HUES48 (cell line): ENCODE measurements at regions not wholly inside any gene's neighbourhood (a gene's known extent, or its start where the extent isn't known, plus 50 kb on each side); places are given as distances from the start of the nearest gene placed in this dataset.

Experiments
- H3K27ac ChIP-seq: one replicate; pipeline ENCODE4 v1.7.0; 2013; ENCODE audit warnings: low read depth, low read length, inconsistent platforms
- H3K27me3 ChIP-seq: 2 replicates; pipeline ENCODE4 v1.6.1; 2013; ENCODE audit warnings: mild to moderate bottlenecking, low read length; ENCODE audit not compliant: control insufficient read depth, insufficient read depth
- H3K36me3 ChIP-seq: 2 replicates; pipeline ENCODE4 v1.6.1; 2013; ENCODE audit warnings: low read length; ENCODE audit not compliant: control insufficient read depth, insufficient read depth
- H3K4me1 ChIP-seq: 2 replicates; pipeline ENCODE4 v1.6.1; 2013; ENCODE audit warnings: mild to moderate bottlenecking, low read length; ENCODE audit not compliant: control insufficient read depth, insufficient read depth
- H3K4me3 ChIP-seq: 2 replicates; pipeline ENCODE4 v1.5.1; 2013; ENCODE audit warnings: mild to moderate bottlenecking, low read depth, low read length
- H3K9ac ChIP-seq: 2 replicates; pipeline ENCODE4 v1.6.1; 2013; ENCODE audit warnings: mild to moderate bottlenecking, low read depth, low read length, moderate library complexity
- H3K9me3 ChIP-seq: 2 replicates; pipeline ENCODE4 v1.6.1; 2013; ENCODE audit warnings: low read length; ENCODE audit not compliant: control insufficient read depth, insufficient read depth

DNA sequence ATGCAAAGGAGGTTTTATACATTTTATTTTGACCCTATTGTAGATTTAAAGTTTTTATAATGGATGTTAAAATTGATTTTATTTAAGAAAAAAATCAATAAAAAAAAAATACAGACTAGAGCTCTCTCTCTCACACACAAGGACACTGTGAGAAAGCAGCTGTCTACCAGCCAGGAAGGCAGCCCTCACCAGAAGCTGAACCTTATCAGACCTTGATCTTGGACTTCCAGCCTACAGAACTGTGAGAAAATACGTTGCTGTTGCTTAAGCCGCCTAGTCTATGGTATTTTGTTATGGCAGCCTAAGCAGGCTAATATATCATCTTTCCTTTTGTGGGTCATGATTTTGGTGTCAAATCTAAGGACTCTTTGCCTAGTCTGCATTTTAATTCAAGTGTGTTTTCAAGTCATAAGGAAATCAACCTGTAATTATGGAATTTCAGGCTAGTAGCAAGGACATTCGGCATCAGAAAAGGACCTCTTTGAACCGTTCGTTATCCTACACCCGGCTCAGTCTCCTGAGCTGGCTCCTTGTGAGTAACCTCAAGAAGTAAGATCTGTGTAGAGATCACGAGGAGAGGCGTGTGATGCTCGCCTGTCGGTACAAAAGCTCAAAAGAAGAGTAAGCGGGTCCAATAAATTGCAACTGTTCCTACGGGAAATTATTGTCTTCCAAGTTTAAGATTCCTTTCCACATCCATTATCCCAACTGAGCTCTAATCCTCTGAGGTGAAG is 98.2 kb downstream of the PDCL3 start:
- Histone ChIP-seq H3K9ac (no peak overlapping the region), H3K4me1 (no peaks in the 10 kb centered on the region), H3K4me3 (no peak overlapping the region), H3K27me3 (no peaks in the 10 kb centered on the region), H3K36me3 (no peaks in the 10 kb centered on the region), H3K27ac (no peak overlapping the region), H3K9me3 (no peaks in the 10 kb centered on the region)

DNA sequence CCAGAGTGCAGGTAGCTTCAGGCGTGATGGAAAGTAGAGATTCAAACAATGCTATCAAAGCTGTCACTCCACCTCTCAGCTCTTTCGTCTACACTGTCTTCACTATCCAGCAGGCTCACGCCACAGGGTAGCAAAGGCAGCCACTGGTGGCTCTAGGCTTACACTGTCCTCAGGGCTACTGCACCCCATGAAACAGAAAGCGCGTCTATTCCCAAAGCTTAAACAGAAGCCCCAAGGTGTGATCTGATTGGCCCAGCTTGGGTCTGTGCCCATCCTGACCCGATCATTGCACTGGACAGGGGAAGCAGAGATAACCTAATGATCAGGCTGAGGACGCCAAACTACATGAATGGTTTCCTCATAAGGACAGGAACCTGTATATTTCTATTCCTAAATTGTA is 100.1 kb downstream of the PDCL3 start:
- Histone ChIP-seq H3K27ac (no peak overlapping the region), H3K9ac (no peak overlapping the region), H3K9me3 (no peaks in the 10 kb centered on the region), H3K4me3 (no peak overlapping the region), H3K27me3 (no peaks in the 10 kb centered on the region), H3K4me1 (no peaks in the 10 kb centered on the region), H3K36me3 (no peaks in the 10 kb centered on the region)

DNA sequence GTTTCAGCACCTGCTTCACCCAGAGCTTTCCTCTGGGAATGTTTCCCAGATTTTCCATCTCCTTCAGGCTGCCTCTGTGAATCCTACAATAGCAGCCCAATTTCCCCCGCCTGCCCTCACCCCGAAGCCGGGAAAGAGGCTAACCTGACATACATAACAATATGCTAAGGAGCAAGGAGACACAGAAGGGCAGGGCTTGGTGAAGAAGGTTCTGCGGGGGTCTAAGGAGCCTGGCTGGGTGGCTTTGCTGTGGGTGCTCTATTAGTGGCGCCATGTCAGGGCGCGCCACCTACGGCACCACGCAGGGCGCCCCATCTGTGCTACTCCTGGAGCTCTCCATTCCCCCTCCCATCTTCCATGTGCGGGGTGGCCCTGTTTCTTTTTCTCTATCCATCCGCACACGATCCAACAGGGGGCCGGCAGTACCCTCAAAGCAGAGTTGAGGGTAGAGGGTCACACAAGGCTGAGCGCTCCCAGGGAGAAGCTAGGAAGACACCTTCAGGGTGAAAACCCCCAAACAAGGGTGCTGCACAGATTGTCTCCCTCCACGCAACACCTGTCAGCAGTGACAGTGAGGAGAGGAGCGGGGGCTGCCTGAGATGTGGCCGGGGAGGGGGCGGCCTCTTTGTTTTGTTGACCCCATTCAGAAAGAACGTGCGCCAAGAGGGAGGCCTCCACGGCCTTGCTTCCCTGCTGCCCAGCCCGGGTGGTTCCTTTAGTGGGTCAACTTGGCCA is 101.4 kb downstream of the PDCL3 start:
- Histone ChIP-seq H3K4me1 (no peaks in the 10 kb centered on the region), H3K27me3 (no peaks in the 10 kb centered on the region), H3K27ac (no peak overlapping the region), H3K9ac (no peak overlapping the region), H3K36me3 (no peaks in the 10 kb centered on the region), H3K9me3 (no peaks in the 10 kb centered on the region), H3K4me3 (no peak overlapping the region)

DNA sequence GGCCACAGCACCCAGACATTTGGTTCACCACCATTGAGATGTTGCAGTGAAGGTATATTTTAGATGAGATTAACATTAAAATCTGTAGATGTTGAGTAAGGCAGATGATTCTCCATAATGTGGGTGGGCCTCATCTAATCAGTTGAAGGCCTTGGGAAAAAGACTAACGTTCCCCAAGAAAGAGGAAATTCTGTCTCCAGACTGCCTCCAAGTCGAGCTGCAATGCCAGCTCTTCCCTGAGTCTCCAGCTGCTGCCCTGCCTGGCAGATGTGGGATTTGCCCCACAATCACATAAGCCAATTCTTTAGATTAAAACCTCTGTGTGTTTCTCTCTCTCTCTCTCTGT is 101.9 kb downstream of the PDCL3 start:
- Histone ChIP-seq H3K9me3 (no peaks in the 10 kb centered on the region), H3K4me1 (no peaks in the 10 kb centered on the region), H3K9ac (no peak overlapping the region), H3K27me3 (no peaks in the 10 kb centered on the region), H3K36me3 (no peaks in the 10 kb centered on the region), H3K4me3 (no peak overlapping the region), H3K27ac (no peak overlapping the region)

DNA sequence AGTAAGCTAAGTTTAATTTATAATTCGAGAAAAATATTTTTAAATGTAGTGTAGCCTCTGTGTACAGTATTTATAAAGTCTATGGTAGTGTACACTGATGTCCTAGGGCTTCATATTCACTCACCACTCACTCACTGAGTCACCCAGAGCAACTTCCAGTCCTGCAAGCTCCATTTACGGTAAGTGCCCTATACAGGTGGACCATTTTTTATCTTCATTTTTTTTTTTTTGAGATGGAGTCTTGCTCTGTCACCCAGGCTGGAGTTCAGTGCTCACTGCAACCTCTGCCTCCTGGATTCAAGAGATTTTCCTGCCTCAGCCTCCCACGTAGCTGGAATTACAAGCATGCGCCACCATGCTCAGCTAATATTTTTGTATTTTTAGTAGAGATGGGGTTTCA is 104.2 kb downstream of the PDCL3 start:
- Histone ChIP-seq H3K4me1 (no peaks in the 10 kb centered on the region), H3K27ac (no peak overlapping the region), H3K36me3 (no peaks in the 10 kb centered on the region), H3K4me3 (no peak overlapping the region), H3K27me3 (no peaks in the 10 kb centered on the region), H3K9me3 (no peaks in the 10 kb centered on the region), H3K9ac (no peak overlapping the region)

DNA sequence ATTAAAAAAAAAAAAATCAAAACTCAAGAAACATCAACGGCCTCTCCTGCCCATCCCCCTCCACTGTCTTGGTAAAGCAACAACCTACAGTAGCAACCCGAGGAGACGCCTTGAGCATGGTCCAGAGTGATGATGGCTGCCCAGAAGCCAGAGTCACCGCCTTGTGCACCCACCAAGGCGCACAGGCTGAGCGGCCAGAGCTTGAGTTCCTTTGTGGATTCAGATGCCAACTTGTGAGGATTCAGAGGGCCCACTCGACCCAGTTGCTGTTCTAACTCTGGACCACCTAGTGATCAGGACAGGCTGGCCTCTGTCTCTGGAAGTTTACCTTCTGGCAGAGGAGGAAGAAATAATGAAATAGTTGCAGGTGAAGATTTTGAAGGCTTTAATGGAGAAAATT is 105.0 kb downstream of the PDCL3 start:
- Histone ChIP-seq H3K9ac (no peak overlapping the region), H3K27me3 (no peaks in the 10 kb centered on the region), H3K27ac (no peak overlapping the region), H3K4me1 (no peaks in the 10 kb centered on the region), H3K4me3 (no peak overlapping the region), H3K36me3 (no peaks in the 10 kb centered on the region), H3K9me3 (no peaks in the 10 kb centered on the region)

DNA sequence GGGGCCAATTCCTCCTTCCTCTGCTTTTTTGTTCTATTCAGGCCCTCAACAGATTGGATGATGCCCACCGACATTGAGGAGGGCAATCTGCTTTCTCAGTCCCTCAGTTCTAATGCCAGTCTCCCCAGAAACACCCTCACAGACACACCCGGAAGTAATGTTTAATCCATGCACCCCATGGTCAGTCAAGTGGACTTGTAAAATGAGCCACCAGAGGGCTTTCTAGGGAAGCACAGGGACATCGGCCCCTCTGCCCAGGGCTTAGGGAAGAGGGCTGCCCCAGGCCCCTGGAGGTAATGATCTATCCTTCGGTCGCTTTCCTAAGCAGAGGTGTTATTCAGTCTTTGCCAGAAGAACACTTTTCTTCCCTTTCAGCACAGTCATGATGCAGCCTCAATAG is 107.4 kb downstream of the PDCL3 start:
- H3K9ac ChIP-seq = no peak overlapping the region
- H3K4me1 ChIP-seq = no peaks in the 10 kb centered on the region
- no peaks in the 10 kb centered on the region for H3K27me3 ChIP-seq
- H3K27ac ChIP-seq = no peak overlapping the region
- no peak overlapping the region for H3K4me3 ChIP-seq
- H3K36me3 ChIP-seq = no peaks in the 10 kb centered on the region
- no peaks in the 10 kb centered on the region for H3K9me3 ChIP-seq

DNA sequence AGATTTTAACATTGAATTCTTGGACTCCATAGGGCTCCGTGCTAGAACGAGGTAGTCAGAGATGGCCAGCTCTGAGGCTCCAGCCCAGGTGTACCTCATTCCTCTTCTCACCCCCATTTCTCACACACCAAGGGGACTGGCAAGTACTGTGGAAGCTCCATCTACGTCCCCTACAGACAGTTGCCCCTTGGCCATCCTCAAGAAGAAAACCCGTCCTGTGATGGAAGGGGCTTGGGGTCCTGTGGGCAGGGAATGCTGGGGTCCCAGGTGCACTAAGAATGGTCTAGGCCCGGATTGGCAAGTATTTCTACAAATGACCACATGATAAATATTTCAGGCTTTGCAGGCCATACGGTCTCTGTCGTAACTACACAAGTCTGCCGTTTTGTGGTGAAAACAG is 110.3 kb downstream of the PDCL3 start:
- Histone ChIP-seq H3K9me3 (no peaks in the 10 kb centered on the region), H3K9ac (no peak overlapping the region), H3K27me3 (no peaks in the 10 kb centered on the region), H3K4me3 (no peak overlapping the region), H3K27ac (no peak overlapping the region), H3K36me3 (no peaks in the 10 kb centered on the region), H3K4me1 (no peaks in the 10 kb centered on the region)

DNA sequence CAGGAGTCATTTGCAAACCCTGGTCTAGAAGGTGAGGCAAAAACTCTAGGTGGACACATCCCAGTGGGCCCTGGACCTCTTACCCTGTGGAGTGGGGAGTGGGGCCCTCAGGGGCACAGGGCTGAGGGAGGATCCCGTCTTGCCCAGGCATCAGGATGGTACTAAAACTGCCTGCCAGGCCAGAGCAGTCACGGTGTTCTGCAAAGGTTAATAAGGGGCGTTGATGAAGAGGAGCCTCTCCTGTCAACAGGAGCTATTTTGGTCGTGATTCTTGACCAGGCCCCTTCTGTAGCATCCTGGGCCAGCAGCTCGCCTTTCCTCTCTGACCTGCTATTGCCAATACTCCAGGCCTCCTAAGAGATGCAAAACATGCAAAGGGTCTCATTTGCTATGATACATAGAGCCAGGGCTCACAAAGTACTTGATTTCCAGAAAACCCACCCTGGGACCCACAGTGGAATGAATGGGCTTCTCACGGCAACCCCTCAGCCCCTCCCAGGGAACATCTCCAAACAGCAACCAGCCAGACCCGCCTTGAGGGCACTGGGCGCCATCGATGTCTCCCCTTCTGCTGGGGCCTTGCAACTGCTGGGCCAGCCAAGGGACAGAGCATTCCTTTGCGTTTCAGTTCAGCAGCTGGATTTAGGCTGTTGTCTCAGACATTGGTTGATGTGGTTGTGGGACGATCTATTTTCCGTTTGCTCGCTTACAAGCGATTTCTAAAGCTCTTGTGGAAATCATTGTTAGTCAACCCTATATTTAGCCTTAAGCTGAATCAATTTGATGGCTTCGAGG is 111.1 kb downstream of the PDCL3 start:
- H3K9ac ChIP-seq = no peak overlapping the region
- H3K9me3 ChIP-seq = no peaks in the 10 kb centered on the region
- H3K4me1 ChIP-seq = no peaks in the 10 kb centered on the region
- H3K27ac ChIP-seq = no peak overlapping the region
- H3K27me3 ChIP-seq = no peaks in the 10 kb centered on the region
- no peak overlapping the region for H3K4me3 ChIP-seq
- H3K36me3 ChIP-seq = no peaks in the 10 kb centered on the region

DNA sequence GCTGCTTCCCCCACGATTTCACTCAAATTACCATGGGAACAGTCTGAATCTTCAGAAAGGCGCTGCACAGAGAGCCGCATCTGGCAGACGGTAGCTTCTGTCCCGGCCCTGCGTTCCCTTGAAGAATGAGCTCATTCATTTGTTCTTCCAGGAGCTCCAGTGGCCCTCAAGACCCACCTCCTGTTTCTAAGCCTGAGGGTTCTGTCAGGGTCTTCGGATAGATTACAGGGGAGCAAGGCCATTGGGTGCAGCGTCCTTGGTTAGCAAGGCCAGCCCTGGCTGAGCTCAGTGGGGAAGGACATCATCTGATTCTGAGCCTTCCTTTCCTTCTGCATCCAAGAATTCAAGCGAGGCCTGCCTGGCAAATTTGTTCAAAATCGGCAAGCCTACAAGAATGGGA is 111.9 kb downstream of the PDCL3 start:
- Histone ChIP-seq H3K4me3 (no peak overlapping the region), H3K4me1 (no peaks in the 10 kb centered on the region), H3K27me3 (no peaks in the 10 kb centered on the region), H3K9ac (no peak overlapping the region), H3K27ac (no peak overlapping the region), H3K9me3 (no peaks in the 10 kb centered on the region), H3K36me3 (no peaks in the 10 kb centered on the region)

DNA sequence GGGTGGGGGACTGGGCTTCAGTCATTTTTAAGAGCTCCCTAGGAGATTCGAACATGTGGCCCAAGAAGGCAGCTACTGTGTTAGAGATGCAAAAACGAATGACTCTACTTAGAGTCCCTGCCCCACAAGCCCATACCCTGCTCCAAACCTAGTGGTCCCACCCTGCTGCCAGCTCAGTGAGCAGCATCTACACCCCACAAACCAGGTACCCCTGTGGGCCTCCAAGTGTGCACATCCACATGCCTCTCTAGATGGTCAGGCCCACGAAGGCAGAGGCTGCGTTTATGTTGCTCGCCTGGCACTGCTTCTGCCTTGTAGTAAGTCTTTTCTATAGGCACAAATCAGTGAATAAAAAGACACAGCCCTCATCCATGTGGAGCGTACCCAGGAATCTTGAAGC is 112.6 kb downstream of the PDCL3 start:
- Histone ChIP-seq H3K4me1 (no peaks in the 10 kb centered on the region), H3K27me3 (no peaks in the 10 kb centered on the region), H3K9ac (no peak overlapping the region), H3K9me3 (no peaks in the 10 kb centered on the region), H3K4me3 (no peak overlapping the region), H3K36me3 (no peaks in the 10 kb centered on the region), H3K27ac (no peak overlapping the region)
